ENCODE measurements at regions not wholly inside any gene's neighbourhood (a gene's known extent, or its start where the extent isn't known, plus 50 kb on each side); places are given as distances from the start of the nearest gene placed in this dataset.

- no peak for ATAC-seq
These were observed 143.0 kb upstream of the SHB start for GRCh38 chr9:38212016-38212415.

GRCh38 chr9:38211002-38211401 is 142.0 kb upstream of the SHB start:
- ATAC-seq, result no peak
- H3K9me3 Mint-ChIP-seq, result peaks cover 0 to 4% of the 10 kb centered on the region in 2 donors
- no peaks in the 10 kb centered on the region for H3K4me1 Mint-ChIP-seq
- H3K27ac Mint-ChIP-seq, result no peak overlapping the region
- no peak for DNase-seq
- H3K27me3 Mint-ChIP-seq, result peaks cover 10% of the 10 kb centered on the region
- H3K4me3 Mint-ChIP-seq, result no peak overlapping the region

More at GRCh38 chr9:38212016-38212415, 143.0 kb upstream of the SHB start:
- Mint-ChIP-seq H3K27ac (no peak overlapping the region), H3K27me3 (peaks cover 10% of the 10 kb centered on the region), H3K9me3 (peaks cover 0 to 4% of the 10 kb centered on the region in 2 donors), H3K4me3 (no peak overlapping the region), H3K4me1 (no peaks in the 10 kb centered on the region)
- DNase-seq, result no peak

GRCh38 chr9:38208206-38208901 is 139.3 kb upstream of the SHB start:
- H3K9me3 Mint-ChIP-seq, result peaks cover 0 to 4% of the 10 kb centered on the region in 2 donors
- no peak for DNase-seq
- H3K27me3 Mint-ChIP-seq, result peaks cover under 1% of the 10 kb centered on the region
- ATAC-seq, result no peak
- H3K27ac Mint-ChIP-seq, result peak overlapping the region in 1 of 2 donors; percentile 16
- peaks cover 5% of the 10 kb centered on the region for H3K4me1 Mint-ChIP-seq
- H3K4me3 Mint-ChIP-seq, result no peak overlapping the region

- Mint-ChIP-seq H3K9me3 (peaks cover 3 to 5% of the 10 kb centered on the region in 2 donors), H3K27ac (no peak overlapping the region), H3K4me1 (peaks cover 5% of the 10 kb centered on the region), H3K27me3 (no peaks in the 10 kb centered on the region), H3K4me3 (no peak overlapping the region)
- ATAC-seq (no peak), DNase-seq (no peak)
These were observed 138.3 kb upstream of the SHB start for GRCh38 chr9:38207247-38207778.

GRCh38 chr9:38205279-38205678 is 136.3 kb upstream of the SHB start:
- ATAC-seq (no peak), DNase-seq (no peak)
- Mint-ChIP-seq H3K9me3 (peaks cover 11 to 15% of the 10 kb centered on the region in 2 donors), H3K4me1 (peaks cover 5% of the 10 kb centered on the region), H3K27me3 (no peaks in the 10 kb centered on the region), H3K4me3 (no peak overlapping the region), H3K27ac (peak overlapping the region in 1 of 2 donors; percentile 75)

GRCh38 chr9:38202336-38202938 is 133.4 kb upstream of the SHB start:
- no peak overlapping the region for H3K27ac Mint-ChIP-seq
- ATAC-seq (no peak), DNase-seq (no peak)
- no peak overlapping the region for H3K4me3 Mint-ChIP-seq
- peaks cover 5% of the 10 kb centered on the region for H3K4me1 Mint-ChIP-seq
- peaks cover 12% of the 10 kb centered on the region for H3K27me3 Mint-ChIP-seq
- H3K9me3 Mint-ChIP-seq, result peaks cover 7 to 15% of the 10 kb centered on the region in 2 donors

GRCh38 chr9:38201844-38202243 is 132.8 kb upstream of the SHB start:
- peak overlapping the region in 1 of 2 donors; percentile 19 for H3K27ac Mint-ChIP-seq
- H3K9me3 Mint-ChIP-seq, result peaks cover 7 to 15% of the 10 kb centered on the region in 2 donors
- H3K4me1 Mint-ChIP-seq, result peaks cover 5% of the 10 kb centered on the region
- H3K27me3 Mint-ChIP-seq, result peaks cover 12% of the 10 kb centered on the region
- no peak overlapping the region for H3K4me3 Mint-ChIP-seq
- no peak for ATAC-seq
- no peak for DNase-seq

- ATAC-seq, result no peak
- Mint-ChIP-seq H3K4me3 (no peak overlapping the region), H3K4me1 (peaks cover 5% of the 10 kb centered on the region), H3K9me3 (peaks cover 7 to 15% of the 10 kb centered on the region in 2 donors), H3K27ac (no peak overlapping the region), H3K27me3 (peaks cover 12% of the 10 kb centered on the region)
- DNase-seq, result no peak
These were observed 131.4 kb upstream of the SHB start for GRCh38 chr9:38200431-38200830.

- DNase-seq (no peak), ATAC-seq (no peak)
- H3K27me3 Mint-ChIP-seq, result peaks cover 12% of the 10 kb centered on the region
- H3K4me3 Mint-ChIP-seq, result no peak overlapping the region
- no peaks in the 10 kb centered on the region for H3K4me1 Mint-ChIP-seq
- H3K9me3 Mint-ChIP-seq, result peaks cover 7 to 15% of the 10 kb centered on the region in 2 donors
- H3K27ac Mint-ChIP-seq, result no peak overlapping the region
These were observed 129.1 kb upstream of the SHB start for GRCh38 chr9:38198140-38198539.

- Mint-ChIP-seq H3K9me3 (peaks cover 0 to 6% of the 10 kb centered on the region in 2 donors), H3K27ac (peak overlapping the region; percentile 23 to 68), H3K27me3 (peaks cover 12% of the 10 kb centered on the region), H3K4me3 (no peak overlapping the region), H3K4me1 (no peaks in the 10 kb centered on the region)
- ATAC-seq (no peak), DNase-seq (no peak)
These were observed 127.7 kb upstream of the SHB start for GRCh38 chr9:38196714-38197113.

- Mint-ChIP-seq H3K27me3 (peaks cover 12% of the 10 kb centered on the region), H3K4me1 (no peaks in the 10 kb centered on the region), H3K4me3 (no peak overlapping the region), H3K27ac (no peak overlapping the region), H3K9me3 (no peaks in the 10 kb centered on the region)
- ATAC-seq (no peak), DNase-seq (no peak)
These were observed 126.7 kb upstream of the SHB start for GRCh38 chr9:38195737-38196161.

- H3K9me3 Mint-ChIP-seq, result no peaks in the 10 kb centered on the region
- H3K4me1 Mint-ChIP-seq, result no peaks in the 10 kb centered on the region
- peaks cover 12% of the 10 kb centered on the region for H3K27me3 Mint-ChIP-seq
- DNase-seq (no peak), ATAC-seq (no peak)
- H3K27ac Mint-ChIP-seq, result no peak overlapping the region
- H3K4me3 Mint-ChIP-seq, result no peak overlapping the region
These were observed 125.8 kb upstream of the SHB start for GRCh38 chr9:38194870-38195269.

- no peak for DNase-seq
- Mint-ChIP-seq H3K9me3 (no peaks in the 10 kb centered on the region), H3K4me3 (no peak overlapping the region), H3K27ac (no peak overlapping the region), H3K4me1 (no peaks in the 10 kb centered on the region), H3K27me3 (peaks cover 3% of the 10 kb centered on the region)
- ATAC-seq, result no peak
These were observed 123.8 kb upstream of the SHB start for GRCh38 chr9:38192731-38193265.

- Mint-ChIP-seq H3K4me3 (no peak overlapping the region), H3K27ac (no peak overlapping the region), H3K27me3 (no peaks in the 10 kb centered on the region), H3K9me3 (no peaks in the 10 kb centered on the region), H3K4me1 (no peaks in the 10 kb centered on the region)
- no peak for ATAC-seq
- no peak for DNase-seq
These were observed 117.5 kb upstream of the SHB start for GRCh38 chr9:38186404-38187115.

- Mint-ChIP-seq H3K4me3 (no peak overlapping the region), H3K9me3 (no peaks in the 10 kb centered on the region), H3K27me3 (peaks cover 4% of the 10 kb centered on the region), H3K4me1 (no peaks in the 10 kb centered on the region), H3K27ac (no peak overlapping the region)
- no peak for DNase-seq
- ATAC-seq, result no peak
These were observed 116.8 kb upstream of the SHB start for GRCh38 chr9:38185647-38186403.

Data from stimulated activated naive CD8-positive, alpha-beta T cell treated with anti-CD3 and anti-CD28 coated beads, Interleukin-15, amount 100 ng/mL, for 72 hours (primary cell).